Left lung (tissue), 4 donors: ENCODE measurements at regions not wholly inside any gene's neighbourhood (a gene's known extent, or its start where the extent isn't known, plus 50 kb on each side); places are given as distances from the start of the nearest gene placed in this dataset.

Experiments
- ATAC-seq: fragments of 200-7000 bp; cut with Tn5 transposase; one replicate; pipeline ENCODE4 v1.9.1; 2020; ENCODE audit warnings: moderate library complexity
- DNase-seq, 4 donors: peaks; one replicate each; pipeline ENCODE4 v3.0.0-alpha.2; 2013 to 2020
- H3K27ac ChIP-seq, 2 donors: fragments of 200-600 bp; sonication (generic) in 1 of 2; one replicate each; pipeline versions ENCODE4 v1.5.0 to v1.8.0; 2020 to 2021
- H3K27me3 ChIP-seq, 2 donors: fragments of 200-600 bp; sonication (generic) in 1 of 2; one replicate each; pipeline versions ENCODE4 v1.5.0 to v1.8.0; 2020 to 2021
- H3K36me3 ChIP-seq, 2 donors: fragments of 200-600 bp; sonication (generic) in 1 of 2; one replicate each; pipeline versions ENCODE4 v1.5.0 to v1.8.0; 2020 to 2021
- H3K4me1 ChIP-seq, 2 donors: fragments of 200-600 bp; one replicate each; pipeline ENCODE4 v1.8.0; 2021
- H3K4me3 ChIP-seq, 2 donors: fragments of 200-600 bp; sonication (generic) in 1 of 2; one replicate each; pipeline versions ENCODE4 v1.5.0 to v1.8.0; 2020 to 2021; ENCODE audit warnings: mild to moderate bottlenecking in 1 of 2
- H3K9me3 ChIP-seq, 2 donors: fragments of 200-600 bp; sonication (generic) in 1 of 2; one replicate each; pipeline versions ENCODE4 v1.5.0 to v1.8.0; 2020 to 2021
- intact Hi-C, 2 donors: fragments of 100-400 bp; cut with DNase I; formaldehyde crosslinking; loops; one replicate each; pipeline versions ENCODE4 v1.11.2 to v1.14.2; 2022
- TF ChIP-seq, protein P1 (sequence below), 2 donors: fragments of 200-600 bp; sonication (generic) in 1 of 2; IDR thresholded peaks; one replicate each; pipeline versions ENCODE4 v1.5.0 to v1.8.0; 2021; ENCODE audit warnings: antibody characterized with exemption in 2 of 2
- donor health status: DM: no; HTN: yes; CAD: no.
- donor health status: DM: no; HTN: no; CAD: no.

DNA sequence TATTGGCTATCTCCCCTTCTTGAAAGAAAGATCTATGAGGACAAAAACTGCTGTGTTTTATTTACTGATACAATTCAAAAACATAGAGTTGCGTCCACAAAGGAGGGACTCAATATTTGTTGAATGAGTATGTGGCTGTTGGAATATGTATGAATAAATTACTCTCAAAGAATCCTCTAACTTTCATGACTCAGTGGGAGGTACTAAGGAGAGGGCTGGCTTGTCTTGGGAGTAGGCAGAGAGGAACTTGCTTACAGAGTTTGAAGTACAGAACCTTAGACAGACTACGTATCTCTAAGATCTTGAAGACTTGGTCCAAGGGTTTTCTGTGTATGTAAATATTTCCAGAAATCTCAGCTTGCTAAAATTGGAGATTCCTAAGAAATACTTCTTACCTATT lies 504.0 kb upstream of the PTCHD4 start:
- no peak overlapping the region for H3K27ac ChIP-seq
- H3K4me1 ChIP-seq: no peaks in the 10 kb centered on the region
- DNase-seq: no peak
- H3K27me3 ChIP-seq: no peaks in the 10 kb centered on the region
- ATAC-seq: peak; percentile 52
- intact Hi-C loops: no loop called here
- no peak overlapping the region for H3K4me3 ChIP-seq
- H3K36me3 ChIP-seq: no peaks in the 10 kb centered on the region
- H3K9me3 ChIP-seq: peaks cover 0 to 22% of the 10 kb centered on the region in 2 donors
- TF ChIP-seq, protein P1, sequence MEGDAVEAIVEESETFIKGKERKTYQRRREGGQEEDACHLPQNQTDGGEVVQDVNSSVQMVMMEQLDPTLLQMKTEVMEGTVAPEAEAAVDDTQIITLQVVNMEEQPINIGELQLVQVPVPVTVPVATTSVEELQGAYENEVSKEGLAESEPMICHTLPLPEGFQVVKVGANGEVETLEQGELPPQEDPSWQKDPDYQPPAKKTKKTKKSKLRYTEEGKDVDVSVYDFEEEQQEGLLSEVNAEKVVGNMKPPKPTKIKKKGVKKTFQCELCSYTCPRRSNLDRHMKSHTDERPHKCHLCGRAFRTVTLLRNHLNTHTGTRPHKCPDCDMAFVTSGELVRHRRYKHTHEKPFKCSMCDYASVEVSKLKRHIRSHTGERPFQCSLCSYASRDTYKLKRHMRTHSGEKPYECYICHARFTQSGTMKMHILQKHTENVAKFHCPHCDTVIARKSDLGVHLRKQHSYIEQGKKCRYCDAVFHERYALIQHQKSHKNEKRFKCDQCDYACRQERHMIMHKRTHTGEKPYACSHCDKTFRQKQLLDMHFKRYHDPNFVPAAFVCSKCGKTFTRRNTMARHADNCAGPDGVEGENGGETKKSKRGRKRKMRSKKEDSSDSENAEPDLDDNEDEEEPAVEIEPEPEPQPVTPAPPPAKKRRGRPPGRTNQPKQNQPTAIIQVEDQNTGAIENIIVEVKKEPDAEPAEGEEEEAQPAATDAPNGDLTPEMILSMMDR (IDR thresholded peaks at IDR 0.05): no peak

DNA sequence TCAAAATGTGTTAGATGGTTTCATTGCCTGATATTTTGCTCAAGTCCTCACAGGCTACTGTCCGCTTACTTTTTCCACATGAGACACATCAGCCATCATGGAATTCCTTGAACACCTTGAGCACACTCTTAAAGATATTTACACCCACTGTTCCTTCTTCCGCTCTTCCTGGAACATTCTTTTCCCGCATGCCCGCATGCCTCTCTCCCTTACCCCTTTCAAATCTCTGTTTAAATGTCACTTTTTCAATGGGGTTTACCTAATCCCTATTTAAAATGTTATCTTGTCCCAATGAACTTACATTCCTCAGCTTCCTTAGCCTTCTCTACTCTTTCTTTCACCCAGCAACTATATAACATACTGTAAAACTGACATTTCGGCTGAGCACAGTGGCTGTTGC lies 503.3 kb upstream of the PTCHD4 start:
- Histone ChIP-seq H3K27me3 (no peaks in the 10 kb centered on the region), H3K4me3 (no peak overlapping the region), H3K9me3 (peaks cover 0 to 22% of the 10 kb centered on the region in 2 donors), H3K27ac (no peak overlapping the region), H3K36me3 (no peaks in the 10 kb centered on the region), H3K4me1 (no peaks in the 10 kb centered on the region)
- intact Hi-C loops: no loop called here
- ATAC-seq (no peak), DNase-seq (no peak)
- TF ChIP-seq, protein P1 (IDR thresholded peaks at IDR 0.05): no peak

DNA sequence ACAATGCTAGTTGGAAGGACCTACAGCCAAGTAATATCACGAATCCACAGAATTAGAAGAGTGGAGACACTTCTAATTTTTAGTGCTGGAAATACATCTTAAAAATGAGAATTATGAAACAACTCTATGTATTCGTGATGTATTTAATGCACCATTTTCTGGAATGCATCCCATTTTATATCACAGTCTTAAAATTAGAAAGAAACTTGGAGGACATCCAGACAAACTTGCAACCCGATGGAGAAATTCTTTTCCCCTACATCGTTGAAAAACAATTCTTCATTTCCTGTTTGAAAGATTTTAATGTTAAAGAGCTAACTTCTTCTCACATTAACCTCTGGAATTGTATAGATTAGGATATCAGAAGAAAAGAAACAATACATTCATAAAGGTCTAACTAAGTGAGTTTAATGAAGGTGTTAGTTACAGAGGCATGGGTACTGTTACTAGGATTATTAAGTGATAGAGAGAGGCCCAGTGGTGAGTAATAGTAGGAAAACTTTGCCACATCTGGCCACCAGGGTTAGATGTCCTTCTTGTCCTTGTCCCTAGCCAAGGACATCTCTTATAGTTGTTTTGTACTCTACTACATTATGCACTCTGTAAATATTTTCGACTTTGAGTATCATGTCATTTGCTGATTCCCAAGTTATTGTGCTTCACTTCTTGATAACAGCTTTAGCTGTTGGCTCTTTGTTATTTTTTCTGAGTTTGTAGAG lies 502.4 kb upstream of the PTCHD4 start:
- no peak overlapping the region for H3K4me3 ChIP-seq
- H3K9me3 ChIP-seq: peaks cover 0 to 17% of the 10 kb centered on the region in 2 donors
- H3K4me1 ChIP-seq: no peaks in the 10 kb centered on the region
- intact Hi-C loops: no loop called here
- H3K27me3 ChIP-seq: no peaks in the 10 kb centered on the region
- ATAC-seq (no peak), DNase-seq (peak in 2 of 4 donors; percentile 13 to 53)
- TF ChIP-seq, protein P1 (IDR thresholded peaks at IDR 0.05): no peak
- no peaks in the 10 kb centered on the region for H3K36me3 ChIP-seq
- H3K27ac ChIP-seq: no peak overlapping the region

DNA sequence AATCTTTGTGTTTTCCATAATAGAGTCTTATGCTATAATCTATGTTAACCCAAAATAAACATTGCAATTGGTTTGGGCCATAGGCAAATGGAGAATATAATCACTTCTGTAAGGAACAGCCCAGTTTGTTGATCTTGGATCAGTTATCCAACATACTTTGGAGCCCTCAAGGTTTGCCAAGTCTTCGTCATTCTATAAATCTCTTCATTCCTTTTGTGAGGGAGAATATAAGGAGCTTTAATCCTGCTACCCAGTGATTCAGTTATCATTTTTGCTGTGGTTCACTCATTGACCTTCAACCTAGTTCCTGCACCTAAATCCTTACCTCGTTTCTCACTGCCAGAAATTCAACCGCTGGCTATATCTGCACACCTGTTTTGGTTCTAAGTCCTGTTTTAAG lies 500.3 kb upstream of the PTCHD4 start:
- Histone ChIP-seq H3K4me1 (no peaks in the 10 kb centered on the region), H3K27ac (no peak overlapping the region), H3K4me3 (no peak overlapping the region), H3K36me3 (no peaks in the 10 kb centered on the region), H3K9me3 (peaks cover 0 to 3% of the 10 kb centered on the region in 2 donors), H3K27me3 (no peaks in the 10 kb centered on the region)
- TF ChIP-seq, protein P1 (IDR thresholded peaks at IDR 0.05): no peak
- DNase-seq (no peak), ATAC-seq (no peak)
- intact Hi-C loops: no loop called here

DNA sequence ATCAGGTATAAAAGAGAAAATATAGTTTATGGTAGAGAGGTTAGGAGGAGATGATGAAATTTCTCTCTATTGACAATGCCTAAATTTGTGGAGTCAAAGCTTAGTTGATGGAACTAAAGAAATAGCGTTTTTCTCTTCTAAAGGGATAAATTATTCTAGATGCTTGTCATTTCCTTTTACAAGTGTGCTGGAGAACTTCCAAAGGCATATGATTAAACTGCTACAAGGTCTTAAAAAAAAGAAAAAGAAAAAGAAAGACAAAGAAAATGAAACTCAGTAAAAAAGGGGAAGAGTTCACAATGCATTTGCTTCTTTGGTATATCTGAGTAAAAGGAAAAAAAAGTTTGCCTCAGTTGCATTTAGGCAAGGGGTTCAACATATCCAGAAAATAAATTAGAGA lies 499.8 kb upstream of the PTCHD4 start:
- TF ChIP-seq, protein P1 (IDR thresholded peaks at IDR 0.05): no peak
- ATAC-seq (no peak), DNase-seq (no peak)
- no peak overlapping the region for H3K4me3 ChIP-seq
- H3K4me1 ChIP-seq: no peaks in the 10 kb centered on the region
- intact Hi-C loops: no loop called here
- H3K27me3 ChIP-seq: no peaks in the 10 kb centered on the region
- H3K9me3 ChIP-seq: peaks cover 0 to 3% of the 10 kb centered on the region in 2 donors
- H3K27ac ChIP-seq: no peak overlapping the region
- H3K36me3 ChIP-seq: no peaks in the 10 kb centered on the region
